ENCODE measurements at regions not wholly inside any gene's neighbourhood (a gene's known extent, or its start where the extent isn't known, plus 50 kb on each side); places are given as distances from the start of the nearest gene placed in this dataset.

GRCh38 chr6:163837691-163838431 lies 423.3 kb downstream of the QKI start:
- Histone ChIP-seq H3K36me3 (ENCODE audit: control insufficient read depth in 2 of 3, insufficient read depth in 3 of 3, low read length in 3 of 3) (no peaks in the 10 kb centered on the region), H3K27me3 (ENCODE audit: control insufficient read depth in 2 of 2, insufficient read depth in 2 of 2, low read length in 2 of 2) (no peaks in the 10 kb centered on the region), H3K4me1 (ENCODE audit: control insufficient read depth in 2 of 2, insufficient read depth in 2 of 2, low read length in 2 of 2) (no peaks in the 10 kb centered on the region), H3K9me3 (ENCODE audit: control insufficient read depth in 2 of 3, low read length in 3 of 3) (peaks cover 0 to 6% (median 0%) of the 10 kb centered on the region in 3 experiments), H3K4me3 (ENCODE audit: low read length) (no peak overlapping the region), H3K27ac (ENCODE audit: low read depth, low read length) (no peak overlapping the region)
- Mint-ChIP-seq H3K4me3 (no peak overlapping the region), H3K27ac (no peak overlapping the region), H3K4me1 (no peaks in the 10 kb centered on the region), H3K36me3 (no peaks in the 10 kb centered on the region), H3K27me3 (peaks cover 9 to 25% (median 12%) of the 10 kb centered on the region in 5 donors), H3K9me3 (peaks cover 1 to 27% (median 12%) of the 10 kb centered on the region in 11 donors)
- no peak for DNase-seq
- ChIA-PET CTCF (interaction anchor here (0.6 kb wide), 1 partner anchor 74 kb away, joined by 4 read pairs; no protein-coding TSS in a partner anchor), POLR2A (no interaction called here)
- ATAC-seq, result no peak
- intact Hi-C loops (cut with micrococcal nuclease), result no loop called here

- Histone ChIP-seq H3K4me3 (ENCODE audit: low read length) (no peak overlapping the region), H3K4me1 (ENCODE audit: control insufficient read depth in 2 of 2, insufficient read depth in 2 of 2, low read length in 2 of 2) (no peaks in the 10 kb centered on the region), H3K9me3 (ENCODE audit: control insufficient read depth in 2 of 3, low read length in 3 of 3) (peaks cover 0 to 6% (median 0%) of the 10 kb centered on the region in 3 experiments), H3K27ac (ENCODE audit: low read depth, low read length) (no peak overlapping the region), H3K27me3 (ENCODE audit: control insufficient read depth in 2 of 2, insufficient read depth in 2 of 2, low read length in 2 of 2) (no peaks in the 10 kb centered on the region), H3K36me3 (ENCODE audit: control insufficient read depth in 2 of 3, insufficient read depth in 3 of 3, low read length in 3 of 3) (no peaks in the 10 kb centered on the region)
- H3K27me3 Mint-ChIP-seq, result peaks cover 9 to 29% (median 12%) of the 10 kb centered on the region in 5 donors
- no peak overlapping the region for H3K27ac Mint-ChIP-seq
- no peaks in the 10 kb centered on the region for H3K36me3 Mint-ChIP-seq
- no peaks in the 10 kb centered on the region for H3K4me1 Mint-ChIP-seq
- POLR2A ChIA-PET, result no interaction called here
- H3K4me3 Mint-ChIP-seq, result no peak overlapping the region
- ATAC-seq (no peak), DNase-seq (no peak)
- intact Hi-C loops (cut with micrococcal nuclease), result no loop called here
- CTCF ChIA-PET, result interaction anchor here (0.6 kb wide), 1 partner anchor 522 kb away, joined by 3 read pairs; no protein-coding TSS in a partner anchor
- peaks cover 1 to 25% (median 9%) of the 10 kb centered on the region in 11 donors for H3K9me3 Mint-ChIP-seq
Observed at GRCh38 chr6:163836876-163837690, 422.6 kb downstream of the QKI start.

- Histone ChIP-seq H3K9me3 (ENCODE audit: control insufficient read depth in 2 of 3, low read length in 3 of 3) (no peaks in the 10 kb centered on the region), H3K27ac (ENCODE audit: low read depth, low read length) (no peak overlapping the region), H3K4me1 (ENCODE audit: control insufficient read depth in 2 of 2, insufficient read depth in 2 of 2, low read length in 2 of 2) (no peaks in the 10 kb centered on the region), H3K36me3 (ENCODE audit: control insufficient read depth in 2 of 3, insufficient read depth in 3 of 3, low read length in 3 of 3) (no peaks in the 10 kb centered on the region), H3K27me3 (ENCODE audit: control insufficient read depth in 2 of 2, insufficient read depth in 2 of 2, low read length in 2 of 2) (no peaks in the 10 kb centered on the region), H3K4me3 (ENCODE audit: low read length) (no peak overlapping the region)
- Mint-ChIP-seq H3K27ac (no peak overlapping the region), H3K9me3 (peaks cover 0 to 13% (median 4%) of the 10 kb centered on the region in 11 donors), H3K4me1 (no peaks in the 10 kb centered on the region), H3K36me3 (no peaks in the 10 kb centered on the region), H3K4me3 (no peak overlapping the region), H3K27me3 (peaks cover 9 to 29% (median 12%) of the 10 kb centered on the region in 5 donors)
- CTCF ChIA-PET, result no interaction called here
- POLR2A ChIA-PET, result no interaction called here
- no peak for ATAC-seq
- no peak for DNase-seq
- intact Hi-C loops (cut with micrococcal nuclease), result no loop called here
Observed at GRCh38 chr6:163835439-163836171, 421.1 kb downstream of the QKI start.

- no peaks in the 10 kb centered on the region for H3K36me3 ChIP-seq (ENCODE audit: control insufficient read depth in 2 of 3, insufficient read depth in 3 of 3, low read length in 3 of 3)
- peaks cover 9 to 29% (median 13%) of the 10 kb centered on the region in 5 donors for H3K27me3 Mint-ChIP-seq
- ChIA-PET POLR2A (no interaction called here), CTCF (no interaction called here)
- H3K36me3 Mint-ChIP-seq, result no peaks in the 10 kb centered on the region
- H3K4me1 Mint-ChIP-seq, result no peaks in the 10 kb centered on the region
- no peak overlapping the region for H3K4me3 Mint-ChIP-seq
- no peak overlapping the region for H3K27ac Mint-ChIP-seq
- no peak for DNase-seq
- H3K4me1 ChIP-seq (ENCODE audit: control insufficient read depth in 2 of 2, insufficient read depth in 2 of 2, low read length in 2 of 2), result no peaks in the 10 kb centered on the region
- no peaks in the 10 kb centered on the region for H3K27me3 ChIP-seq (ENCODE audit: control insufficient read depth in 2 of 2, insufficient read depth in 2 of 2, low read length in 2 of 2)
- no peak overlapping the region for H3K27ac ChIP-seq (ENCODE audit: low read depth, low read length)
- H3K4me3 ChIP-seq (ENCODE audit: low read length), result no peak overlapping the region
- intact Hi-C loops (cut with micrococcal nuclease), result no loop called here
- H3K9me3 Mint-ChIP-seq, result peaks cover 0 to 8% (median 0%) of the 10 kb centered on the region in 11 donors
- H3K9me3 ChIP-seq (ENCODE audit: control insufficient read depth in 2 of 3, low read length in 3 of 3), result no peaks in the 10 kb centered on the region
- ATAC-seq, result no peak
Observed at GRCh38 chr6:163834226-163834970, 419.9 kb downstream of the QKI start.

GRCh38 chr6:163831736-163832135 lies 417.2 kb downstream of the QKI start:
- POLR2A ChIA-PET, result no interaction called here

GRCh38 chr6:163830641-163831040 lies 416.1 kb downstream of the QKI start:
- POLR2A ChIA-PET, result no interaction called here
- no peaks in the 10 kb centered on the region for H3K4me1 Mint-ChIP-seq

More at GRCh38 chr6:163831736-163832135, 417.2 kb downstream of the QKI start:
- Histone ChIP-seq H3K27me3 (ENCODE audit: control insufficient read depth in 2 of 2, insufficient read depth in 2 of 2, low read length in 2 of 2) (no peaks in the 10 kb centered on the region), H3K4me3 (ENCODE audit: low read length) (no peak overlapping the region), H3K27ac (ENCODE audit: low read depth, low read length) (no peak overlapping the region), H3K36me3 (ENCODE audit: control insufficient read depth in 2 of 3, insufficient read depth in 3 of 3, low read length in 3 of 3) (no peaks in the 10 kb centered on the region), H3K4me1 (ENCODE audit: control insufficient read depth in 2 of 2, insufficient read depth in 2 of 2, low read length in 2 of 2) (no peaks in the 10 kb centered on the region), H3K9me3 (ENCODE audit: control insufficient read depth in 2 of 3, low read length in 3 of 3) (no peaks in the 10 kb centered on the region)
- no peaks in the 10 kb centered on the region for H3K4me1 Mint-ChIP-seq
- ATAC-seq (no peak), DNase-seq (no peak)
- H3K4me3 Mint-ChIP-seq, result no peak overlapping the region
- H3K27ac Mint-ChIP-seq, result no peak overlapping the region
- H3K36me3 Mint-ChIP-seq, result no peaks in the 10 kb centered on the region
- peaks cover 2 to 34% (median 23%) of the 10 kb centered on the region in 5 donors for H3K27me3 Mint-ChIP-seq
- intact Hi-C loops (cut with micrococcal nuclease), result no loop called here
- CTCF ChIA-PET, result no interaction called here
- peaks cover 0 to 7% (median 0%) of the 10 kb centered on the region in 11 donors for H3K9me3 Mint-ChIP-seq

More at GRCh38 chr6:163830641-163831040, 416.1 kb downstream of the QKI start:
- H3K9me3 Mint-ChIP-seq, result peaks cover 0 to 4% (median 0%) of the 10 kb centered on the region in 11 donors
- DNase-seq (no peak), ATAC-seq (no peak)
- Histone ChIP-seq H3K36me3 (ENCODE audit: control insufficient read depth in 2 of 3, insufficient read depth in 3 of 3, low read length in 3 of 3) (no peaks in the 10 kb centered on the region), H3K4me3 (ENCODE audit: low read length) (no peak overlapping the region), H3K9me3 (ENCODE audit: control insufficient read depth in 2 of 3, low read length in 3 of 3) (no peaks in the 10 kb centered on the region), H3K27me3 (ENCODE audit: control insufficient read depth in 2 of 2, insufficient read depth in 2 of 2, low read length in 2 of 2) (no peaks in the 10 kb centered on the region), H3K27ac (ENCODE audit: low read depth, low read length) (no peak overlapping the region), H3K4me1 (ENCODE audit: control insufficient read depth in 2 of 2, insufficient read depth in 2 of 2, low read length in 2 of 2) (no peaks in the 10 kb centered on the region)
- no peaks in the 10 kb centered on the region for H3K36me3 Mint-ChIP-seq
- H3K4me3 Mint-ChIP-seq, result no peak overlapping the region
- intact Hi-C loops (cut with micrococcal nuclease), result no loop called here
- H3K27me3 Mint-ChIP-seq, result peaks cover 0 to 23% (median 15%) of the 10 kb centered on the region in 5 donors
- no peak overlapping the region for H3K27ac Mint-ChIP-seq
- CTCF ChIA-PET, result no interaction called here
